COLO668 (cell line): ENCODE measurements at regions not wholly inside any gene's neighbourhood (a gene's known extent, or its start where the extent isn't known, plus 50 kb on each side); places are given as distances from the start of the nearest gene placed in this dataset.

Source experiments
- DNase-seq: peaks from one replicate; lab custom pipeline; 2025; ENCODE audit not compliant: unreplicated experiment; lab: John Stamatoyannopoulos, UW

DNA sequence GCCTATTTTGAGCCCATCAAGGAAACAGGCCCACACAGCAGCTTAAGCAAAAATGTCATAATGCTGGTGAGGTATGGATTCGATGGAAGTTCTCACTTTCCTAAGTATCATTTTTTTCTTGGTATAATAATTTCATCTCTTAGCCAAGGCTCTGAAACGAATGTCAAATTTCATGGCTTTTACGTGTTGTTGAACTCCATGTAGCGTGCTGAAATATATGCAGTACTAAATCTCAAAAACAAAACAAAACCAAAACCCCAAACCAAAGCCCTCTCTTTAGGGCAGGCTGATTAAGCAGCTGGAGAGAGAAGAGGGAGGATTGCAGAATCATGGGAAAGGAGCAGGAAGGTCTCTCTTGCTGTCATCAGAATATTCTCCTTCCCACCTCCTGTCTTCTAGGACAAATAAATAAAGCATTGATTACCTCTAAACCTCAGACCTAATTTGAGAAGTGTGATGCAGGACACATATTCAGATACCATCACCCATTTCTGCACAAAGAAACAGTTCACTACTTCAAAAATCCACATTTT, 58.3 kb downstream of the TMEM174 start:
- DNase-seq = no peak

DNA sequence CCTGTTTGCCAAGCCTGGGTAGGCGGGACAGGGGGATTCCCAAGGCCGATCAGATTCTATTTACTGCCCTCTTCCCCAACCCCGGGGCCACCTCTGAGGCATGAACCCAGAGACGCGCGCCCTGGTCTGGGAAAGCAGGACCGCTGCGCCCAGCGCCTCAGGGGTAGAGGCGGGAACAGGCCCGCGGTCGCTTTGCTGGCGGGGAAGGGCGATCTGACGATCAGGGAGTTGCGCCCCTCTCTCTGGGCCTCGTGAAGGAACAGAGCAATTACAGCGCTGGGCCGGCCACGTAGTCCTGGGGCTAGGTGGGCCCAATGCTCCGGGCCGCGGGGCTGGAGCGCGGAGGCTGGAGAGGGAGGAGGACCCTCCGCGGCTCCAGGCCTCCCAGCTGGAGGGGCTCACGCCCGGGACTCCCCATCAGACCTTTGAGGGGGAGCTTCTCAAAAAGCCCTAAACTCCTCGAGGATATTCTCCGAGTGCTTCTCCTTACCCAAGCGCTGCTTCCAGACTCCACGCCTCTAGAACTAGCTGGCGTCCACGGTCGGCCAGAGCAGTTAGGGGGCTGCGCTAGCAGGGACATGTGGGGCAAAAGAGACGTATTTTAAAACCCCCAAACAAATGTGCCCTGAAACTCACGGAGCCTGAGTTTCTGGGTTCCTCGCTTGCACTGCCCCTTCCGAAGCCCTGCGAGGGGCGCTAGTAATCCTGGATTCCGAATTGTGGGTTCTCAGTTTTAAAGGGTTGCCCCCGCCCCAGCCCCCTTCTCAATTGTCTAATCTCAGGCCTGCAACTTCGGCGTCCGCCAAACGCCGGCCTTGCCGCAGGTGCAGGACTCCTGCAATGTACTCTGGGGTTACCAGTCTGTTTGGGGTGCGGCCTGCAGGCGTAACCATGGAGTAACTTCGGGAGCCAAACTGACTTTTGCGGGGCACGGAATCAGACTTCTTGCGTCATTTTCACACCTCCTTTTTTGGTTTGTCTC, 57.6 kb downstream of the TMEM174 start:
- DNase-seq = no peak

- DNase-seq = no peak
These were observed 56.3 kb downstream of the TMEM174 start for GRCh38 chr5:73229271-73229670.

DNA sequence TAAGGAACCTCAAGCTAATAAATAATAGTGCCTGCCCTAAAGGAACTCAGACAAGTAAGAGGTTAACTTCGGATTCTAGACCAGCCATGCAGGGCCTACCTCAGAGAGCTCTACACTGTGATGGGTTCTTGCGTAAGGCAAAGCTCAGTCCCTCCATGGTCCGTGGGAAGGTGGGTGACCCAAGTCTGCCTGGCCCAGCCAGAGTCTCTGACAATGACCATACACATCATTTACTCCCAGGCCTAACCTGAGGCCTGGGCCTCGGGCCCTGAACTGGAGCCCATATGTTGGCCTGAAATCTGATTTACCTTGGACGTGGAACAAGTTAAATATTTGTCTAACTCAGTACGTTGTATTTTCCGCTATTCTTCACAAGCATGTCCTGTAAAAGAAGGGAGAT, 55.1 kb downstream of the TMEM174 start:
- DNase-seq = no peak
